ENCODE measurements at regions not wholly inside any gene's neighbourhood (a gene's known extent, or its start where the extent isn't known, plus 50 kb on each side); places are given as distances from the start of the nearest gene placed in this dataset.

DNA sequence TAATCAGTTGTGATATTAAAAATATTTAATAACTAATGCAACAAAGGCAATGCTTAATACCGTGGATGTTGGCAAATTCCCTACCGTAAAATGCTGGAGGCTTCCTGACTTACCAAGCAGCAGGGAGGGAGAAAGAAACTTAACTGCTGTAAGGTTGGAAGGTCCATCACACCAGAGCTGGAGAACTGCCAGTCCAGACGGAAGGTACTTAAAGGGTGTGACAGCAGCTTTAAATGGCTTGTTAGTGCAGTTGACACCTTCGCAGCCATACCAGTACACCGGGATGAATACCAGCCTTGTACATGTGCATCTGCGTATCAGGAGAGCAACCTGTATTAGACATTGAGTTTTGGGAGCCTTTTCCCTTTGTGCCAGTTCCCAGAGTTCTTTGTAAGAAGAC, 269.5 kb upstream of the NCAM2 start:
- TF ChIP-seq, protein P1, sequence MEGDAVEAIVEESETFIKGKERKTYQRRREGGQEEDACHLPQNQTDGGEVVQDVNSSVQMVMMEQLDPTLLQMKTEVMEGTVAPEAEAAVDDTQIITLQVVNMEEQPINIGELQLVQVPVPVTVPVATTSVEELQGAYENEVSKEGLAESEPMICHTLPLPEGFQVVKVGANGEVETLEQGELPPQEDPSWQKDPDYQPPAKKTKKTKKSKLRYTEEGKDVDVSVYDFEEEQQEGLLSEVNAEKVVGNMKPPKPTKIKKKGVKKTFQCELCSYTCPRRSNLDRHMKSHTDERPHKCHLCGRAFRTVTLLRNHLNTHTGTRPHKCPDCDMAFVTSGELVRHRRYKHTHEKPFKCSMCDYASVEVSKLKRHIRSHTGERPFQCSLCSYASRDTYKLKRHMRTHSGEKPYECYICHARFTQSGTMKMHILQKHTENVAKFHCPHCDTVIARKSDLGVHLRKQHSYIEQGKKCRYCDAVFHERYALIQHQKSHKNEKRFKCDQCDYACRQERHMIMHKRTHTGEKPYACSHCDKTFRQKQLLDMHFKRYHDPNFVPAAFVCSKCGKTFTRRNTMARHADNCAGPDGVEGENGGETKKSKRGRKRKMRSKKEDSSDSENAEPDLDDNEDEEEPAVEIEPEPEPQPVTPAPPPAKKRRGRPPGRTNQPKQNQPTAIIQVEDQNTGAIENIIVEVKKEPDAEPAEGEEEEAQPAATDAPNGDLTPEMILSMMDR (IDR thresholded peaks at IDR 0.05) = no peak
- TF ChIP-seq EP300 (IDR thresholded peaks at IDR 0.05) = no peak
- no peak for TF ChIP-seq POLR2A (IDR thresholded peaks at IDR 0.05)
- TF ChIP-seq POLR2AphosphoS5 (IDR thresholded peaks at IDR 0.05) = no peak
